ENCODE measurements at regions not wholly inside any gene's neighbourhood (a gene's known extent, or its start where the extent isn't known, plus 50 kb on each side); places are given as distances from the start of the nearest gene placed in this dataset.

DNA sequence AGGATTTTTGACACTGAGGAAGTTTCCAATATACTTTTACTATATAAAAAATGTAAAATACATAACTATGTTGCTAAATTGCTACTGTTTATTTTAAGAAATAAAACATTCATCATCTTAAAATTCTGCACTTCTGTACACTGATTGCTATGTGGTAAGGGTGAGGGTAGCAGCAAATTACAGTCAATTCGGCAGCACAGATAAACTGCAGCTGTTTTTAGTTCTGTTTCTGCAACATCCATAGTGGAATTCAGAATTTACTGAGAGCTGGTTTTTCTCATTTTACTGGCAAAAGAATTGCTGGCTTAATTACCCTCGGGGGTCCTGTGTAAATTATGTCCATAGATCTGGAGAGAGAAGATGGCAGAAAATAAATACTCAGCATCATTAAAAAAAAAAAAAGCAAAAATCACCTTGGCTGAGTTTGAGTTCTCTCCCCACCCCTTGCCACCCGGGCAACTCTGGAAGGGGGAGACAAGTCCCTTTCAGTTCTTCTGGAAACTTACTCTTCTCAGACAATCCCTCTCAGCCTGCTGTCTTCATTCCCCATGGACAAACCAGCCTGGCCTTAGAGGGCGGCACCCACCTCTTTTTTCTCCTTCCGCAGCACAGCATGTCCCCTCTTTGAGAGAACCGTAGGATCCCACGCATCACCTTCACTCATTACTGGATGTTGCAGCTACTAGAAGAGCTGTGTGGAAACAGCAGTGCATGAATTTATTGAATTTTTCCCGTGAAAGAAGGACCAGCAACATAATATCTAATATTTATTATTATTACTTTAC lies 501.1 kb upstream of the CELF2 start:
- H3K4me1 ChIP-seq, result no peaks in the 10 kb centered on the region
- DNase-seq, result no peak
- intact Hi-C loops (cut with DNase I), result no loop called here
- TF ChIP-seq, protein P1, sequence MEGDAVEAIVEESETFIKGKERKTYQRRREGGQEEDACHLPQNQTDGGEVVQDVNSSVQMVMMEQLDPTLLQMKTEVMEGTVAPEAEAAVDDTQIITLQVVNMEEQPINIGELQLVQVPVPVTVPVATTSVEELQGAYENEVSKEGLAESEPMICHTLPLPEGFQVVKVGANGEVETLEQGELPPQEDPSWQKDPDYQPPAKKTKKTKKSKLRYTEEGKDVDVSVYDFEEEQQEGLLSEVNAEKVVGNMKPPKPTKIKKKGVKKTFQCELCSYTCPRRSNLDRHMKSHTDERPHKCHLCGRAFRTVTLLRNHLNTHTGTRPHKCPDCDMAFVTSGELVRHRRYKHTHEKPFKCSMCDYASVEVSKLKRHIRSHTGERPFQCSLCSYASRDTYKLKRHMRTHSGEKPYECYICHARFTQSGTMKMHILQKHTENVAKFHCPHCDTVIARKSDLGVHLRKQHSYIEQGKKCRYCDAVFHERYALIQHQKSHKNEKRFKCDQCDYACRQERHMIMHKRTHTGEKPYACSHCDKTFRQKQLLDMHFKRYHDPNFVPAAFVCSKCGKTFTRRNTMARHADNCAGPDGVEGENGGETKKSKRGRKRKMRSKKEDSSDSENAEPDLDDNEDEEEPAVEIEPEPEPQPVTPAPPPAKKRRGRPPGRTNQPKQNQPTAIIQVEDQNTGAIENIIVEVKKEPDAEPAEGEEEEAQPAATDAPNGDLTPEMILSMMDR (IDR thresholded peaks at IDR 0.05), result no peak
- H3K4me3 ChIP-seq, result no peak overlapping the region
- no peak overlapping the region for H3K27ac ChIP-seq
- H3K9me3 ChIP-seq, result no peaks in the 10 kb centered on the region
- no peak for FAIRE-seq
- no peaks in the 10 kb centered on the region for H3K36me3 ChIP-seq
- no peaks in the 10 kb centered on the region for H3K27me3 ChIP-seq
- whole genome bisulfite sequencing, 2 donors, result 42 to 50% methylated on average over 8 of the region's 8 CpGs
- no peak for ATAC-seq

DNA sequence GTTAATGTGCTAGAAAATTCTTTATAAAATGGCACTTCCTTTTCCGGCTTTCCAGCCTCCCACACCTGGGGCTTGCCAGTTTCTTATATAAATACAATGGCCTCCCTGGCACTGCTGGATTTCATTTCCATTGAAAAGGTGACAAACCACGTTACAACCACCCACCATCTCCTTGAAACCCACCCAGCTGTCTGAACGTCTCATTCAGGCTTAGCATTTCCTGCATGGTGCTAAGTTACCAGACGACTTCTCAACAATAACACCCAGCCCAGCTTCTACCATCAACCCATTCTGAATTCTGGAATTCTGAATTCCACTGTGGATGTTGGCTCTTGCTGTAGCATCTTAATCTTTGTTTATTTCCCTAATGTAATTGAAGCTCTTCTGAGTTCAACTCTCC lies 499.8 kb upstream of the CELF2 start:
- no peaks in the 10 kb centered on the region for H3K4me1 ChIP-seq
- H3K4me3 ChIP-seq, result no peak overlapping the region
- H3K27ac ChIP-seq, result no peak overlapping the region
- no peak for DNase-seq
- intact Hi-C loops (cut with DNase I), result no loop called here
- no peaks in the 10 kb centered on the region for H3K27me3 ChIP-seq
- no peaks in the 10 kb centered on the region for H3K36me3 ChIP-seq
- ATAC-seq, result no peak
- TF ChIP-seq, protein P1 (IDR thresholded peaks at IDR 0.05), result no peak
- FAIRE-seq, result no peak
- WGBS, 2 donors, result 24 to 35% methylated on average over 4 of the region's 4 CpGs
- H3K9me3 ChIP-seq, result no peaks in the 10 kb centered on the region

DNA sequence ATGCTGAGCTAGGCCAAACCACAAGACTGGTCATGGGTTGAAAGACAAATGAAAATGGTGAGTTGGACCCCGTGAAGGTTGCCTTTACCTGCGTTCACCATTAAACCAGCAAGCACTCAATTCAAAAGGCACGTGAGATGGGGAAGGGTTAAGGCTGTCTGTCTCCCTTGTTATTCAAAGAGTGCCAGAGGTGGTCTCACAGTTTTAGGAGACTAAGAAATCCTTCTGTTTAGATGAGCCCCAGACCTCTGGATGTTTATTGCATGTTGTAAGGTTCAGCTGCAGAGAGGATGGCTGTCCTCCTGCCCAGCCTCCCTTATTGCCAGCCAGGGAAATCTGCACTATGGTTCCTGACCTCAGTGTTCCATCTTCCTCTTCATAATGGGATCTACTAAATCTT lies 498.0 kb upstream of the CELF2 start:
- Histone ChIP-seq H3K4me1 (no peaks in the 10 kb centered on the region), H3K27ac (no peak overlapping the region), H3K9me3 (no peaks in the 10 kb centered on the region), H3K27me3 (no peaks in the 10 kb centered on the region), H3K4me3 (no peak overlapping the region), H3K36me3 (no peaks in the 10 kb centered on the region)
- 63 to 66% methylated on average over 3 of the region's 3 CpGs for WGBS, 2 donors
- no peak for ATAC-seq
- TF ChIP-seq, protein P1 (IDR thresholded peaks at IDR 0.05), result no peak
- FAIRE-seq, result no peak
- no peak for DNase-seq
- intact Hi-C loops (cut with DNase I), result no loop called here

DNA sequence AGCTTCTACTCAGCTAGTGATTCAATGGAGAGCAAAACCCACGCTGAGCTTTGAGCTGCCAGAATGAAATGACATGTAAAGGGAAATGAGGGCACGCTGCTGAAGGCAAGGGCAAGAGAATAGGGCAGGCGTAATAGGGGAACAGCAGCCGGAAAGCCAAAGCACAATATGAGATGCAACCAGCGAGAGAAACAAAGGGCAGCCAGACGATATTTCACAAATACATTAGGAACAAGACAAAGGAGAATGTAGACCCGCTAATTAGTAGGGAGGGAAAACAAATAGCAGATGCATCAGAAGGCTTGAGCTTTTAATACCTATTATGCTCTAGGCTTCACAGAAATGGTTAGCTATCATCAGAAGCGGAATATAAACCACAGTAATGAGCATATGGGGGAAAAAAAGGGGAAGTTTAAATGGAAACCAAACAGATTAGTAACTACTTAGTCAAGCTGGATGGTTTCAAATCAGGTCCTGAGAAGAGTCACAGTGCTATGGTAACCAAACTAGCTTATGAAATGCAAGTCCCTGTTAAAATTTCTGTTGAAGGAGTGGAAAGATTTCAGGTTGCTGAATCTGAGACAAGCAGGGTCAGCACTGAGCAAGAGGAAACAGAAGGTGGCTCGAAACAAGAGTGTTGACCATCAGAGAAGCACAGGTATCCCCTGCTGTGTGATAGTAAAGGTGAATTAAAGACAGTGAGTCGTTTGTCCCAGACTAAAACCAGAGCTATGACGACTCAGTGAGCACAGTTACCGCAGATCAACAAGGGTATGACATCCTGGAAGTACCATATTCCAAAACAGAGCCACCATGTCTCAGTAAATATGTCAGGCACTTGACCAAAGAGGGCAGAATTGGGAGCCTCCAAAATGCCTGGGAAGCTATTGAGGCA lies 496.9 kb upstream of the CELF2 start:
- H3K27ac ChIP-seq, result no peak overlapping the region
- FAIRE-seq, result no peak
- 45 to 52% methylated on average over 12 of the region's 12 CpGs for WGBS, 2 donors

More for the DNA sequence above, 496.9 kb upstream of the CELF2 start:
- Histone ChIP-seq H3K27me3 (no peaks in the 10 kb centered on the region), H3K4me3 (no peak overlapping the region), H3K36me3 (no peaks in the 10 kb centered on the region), H3K9me3 (no peaks in the 10 kb centered on the region), H3K4me1 (no peaks in the 10 kb centered on the region)
- TF ChIP-seq, protein P1 (IDR thresholded peaks at IDR 0.05), result no peak
- DNase-seq, result no peak
- ATAC-seq, result no peak
- intact Hi-C loops (cut with DNase I), result no loop called here
